ENCODE measurements at regions not wholly inside any gene's neighbourhood (a gene's known extent, or its start where the extent isn't known, plus 50 kb on each side); places are given as distances from the start of the nearest gene placed in this dataset.

GRCh38 chr1:101431956-101432510, 195.2 kb downstream of the S1PR1 start:
- TF ChIP-seq, protein P1, sequence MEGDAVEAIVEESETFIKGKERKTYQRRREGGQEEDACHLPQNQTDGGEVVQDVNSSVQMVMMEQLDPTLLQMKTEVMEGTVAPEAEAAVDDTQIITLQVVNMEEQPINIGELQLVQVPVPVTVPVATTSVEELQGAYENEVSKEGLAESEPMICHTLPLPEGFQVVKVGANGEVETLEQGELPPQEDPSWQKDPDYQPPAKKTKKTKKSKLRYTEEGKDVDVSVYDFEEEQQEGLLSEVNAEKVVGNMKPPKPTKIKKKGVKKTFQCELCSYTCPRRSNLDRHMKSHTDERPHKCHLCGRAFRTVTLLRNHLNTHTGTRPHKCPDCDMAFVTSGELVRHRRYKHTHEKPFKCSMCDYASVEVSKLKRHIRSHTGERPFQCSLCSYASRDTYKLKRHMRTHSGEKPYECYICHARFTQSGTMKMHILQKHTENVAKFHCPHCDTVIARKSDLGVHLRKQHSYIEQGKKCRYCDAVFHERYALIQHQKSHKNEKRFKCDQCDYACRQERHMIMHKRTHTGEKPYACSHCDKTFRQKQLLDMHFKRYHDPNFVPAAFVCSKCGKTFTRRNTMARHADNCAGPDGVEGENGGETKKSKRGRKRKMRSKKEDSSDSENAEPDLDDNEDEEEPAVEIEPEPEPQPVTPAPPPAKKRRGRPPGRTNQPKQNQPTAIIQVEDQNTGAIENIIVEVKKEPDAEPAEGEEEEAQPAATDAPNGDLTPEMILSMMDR (IDR thresholded peaks at IDR 0.05): no peak
- TF ChIP-seq POLR2A (IDR thresholded peaks at IDR 0.05): no peak
- TF ChIP-seq POLR2AphosphoS5 (IDR thresholded peaks at IDR 0.05): no peak
- no peak for TF ChIP-seq EP300 (IDR thresholded peaks at IDR 0.05; ENCODE audit: low read depth)
